A549 (cell line): ENCODE measurements at regions not wholly inside any gene's neighbourhood (a gene's known extent, or its start where the extent isn't known, plus 50 kb on each side); places are given as distances from the start of the nearest gene placed in this dataset.

Source experiments
- ATAC-seq, 2 experiments: fragments of 200-7000 bp in 1 of 2; fragments of >200 bp in 1 of 2; cut with Nextera tagmentation in 1 of 2; cut with Tn5 transposase in 1 of 2; 3 replicates each; pipeline versions ENCODE4 v1.8.0 to v1.9.1; 2018 to 2020; ENCODE audit warnings: mild to moderate bottlenecking in 1 of 2, moderate library complexity in 1 of 2
- CTCF ChIA-PET: fragments of 300-600 bp; sonication (Branson Sonifier 250); formaldehyde crosslinking; extraction: SDS; loops from one replicate; lab custom pipeline; 2021; ENCODE audit warnings: antibody characterized with exemption, inconsistent platforms; lab: Yijun Ruan, JAX
- POLR2A ChIA-PET: fragments of 350-600 bp; formaldehyde crosslinking; extraction: SDS; loops from one replicate; lab custom pipeline; 2021; ENCODE audit warnings: antibody characterized with exemption, inconsistent platforms; lab: Yijun Ruan, JAX
- DNase-seq, 2 experiments: peaks; one replicate each; pipeline versions ENCODE4 v3.0.0 to v3.0.0-alpha.2; 2011 to 2016; ENCODE audit warnings: low read depth in 1 of 2, low spot score in 1 of 2
- FAIRE-seq: peaks from 2 replicates; lab custom pipeline; 2011; peaks lifted over from hg19 to GRCh38; lab: Jason Lieb, UNC
- H3K27ac ChIP-seq, 2 experiments: fragments of >200 bp; sonication (Bioruptor Twin); formaldehyde crosslinking; 3 replicates each; pipeline ENCODE4 v1.5.1; 2016 to 2017
- H3K4me1 ChIP-seq: fragments of >200 bp; sonication (Bioruptor Twin); formaldehyde crosslinking; 3 replicates; pipeline ENCODE4 v1.6.1; 2016
- H3K4me2 ChIP-seq: fragments of >200 bp; sonication (Bioruptor Twin); formaldehyde crosslinking; 3 replicates; pipeline ENCODE4 v1.6.1; 2016
- H3K4me3 ChIP-seq: fragments of >200 bp; sonication (Bioruptor Twin); formaldehyde crosslinking; 3 replicates; pipeline ENCODE4 v1.5.1; 2016
- H3K9me3 ChIP-seq: fragments of >200 bp; sonication (Bioruptor Twin); formaldehyde crosslinking; 3 replicates; pipeline ENCODE4 v1.6.1; 2016
- CHD2 ChIP-seq: fragments of 150-350 bp; IDR thresholded peaks from 2 replicates; pipeline ENCODE4 v1.6.1; 2014; ENCODE audit warnings: low read length; ENCODE audit not compliant: partially characterized antibody
- CTCF ChIP-seq: fragments of >200 bp; sonication (Bioruptor Twin); formaldehyde crosslinking; IDR thresholded peaks from 3 replicates; pipeline ENCODE4 v1.5.1; 2016
- EHMT2 ChIP-seq: fragments of 200-600 bp; sonication (generic); IDR thresholded peaks from 2 replicates; pipeline ENCODE4 v1.6.1; 2016; ENCODE audit warnings: antibody characterized with exemption, low read depth, mild to moderate bottlenecking, moderate library complexity
- ELK1 ChIP-seq: fragments of 150-350 bp; IDR thresholded peaks from 2 replicates; pipeline ENCODE4 v1.6.1; 2014; ENCODE audit warnings: low read depth, mild to moderate bottlenecking, low read length
- EP300 ChIP-seq, 2 experiments: fragments of >200 bp; sonication (Bioruptor Twin); formaldehyde crosslinking; IDR thresholded peaks; 2 replicates in 1 of 2; 3 replicates in 1 of 2; pipeline ENCODE4 v1.6.1; 2016 to 2017
- ESRRA ChIP-seq: fragments of 150-350 bp; IDR thresholded peaks from 2 replicates; pipeline ENCODE4 v1.6.1; 2014; ENCODE audit warnings: mild to moderate bottlenecking, low read length, borderline replicate concordance
- FOSB ChIP-seq: fragments of 250-450 bp; sonication (Bioruptor Pico); IDR thresholded peaks from 2 replicates; pipeline ENCODE4 v1.5.0; 2020; ENCODE audit warnings: mild to moderate bottlenecking, moderate library complexity
- FOXS1 ChIP-seq: fragments of 250-450 bp; sonication (Bioruptor Pico); IDR thresholded peaks from 2 replicates; pipeline ENCODE4 v1.5.0; 2020; ENCODE audit warnings: mild to moderate bottlenecking, moderate library complexity
- HOXB5 ChIP-seq: fragments of 250-450 bp; sonication (Bioruptor Pico); IDR thresholded peaks from 2 replicates; pipeline ENCODE4 v1.5.0; 2020; ENCODE audit warnings: mild to moderate bottlenecking, moderate library complexity
- KDM1A ChIP-seq: fragments of 200-600 bp; sonication (generic); IDR thresholded peaks from 2 replicates; pipeline ENCODE4 v1.6.1; 2016; ENCODE audit warnings: low read depth, mild to moderate bottlenecking
- KDM5A ChIP-seq: fragments of 200-600 bp; sonication (generic); IDR thresholded peaks from 2 replicates; pipeline ENCODE4 v1.6.1; 2016; ENCODE audit warnings: antibody characterized with exemption, mild to moderate bottlenecking
- NFE2L2 ChIP-seq: fragments of 150-350 bp; conservative IDR thresholded peaks from 2 replicates; pipeline ENCODE4 v1.6.1; 2014; ENCODE audit warnings: low read length
- NR3C1 ChIP-seq: fragments of >200 bp; sonication (Bioruptor Twin); formaldehyde crosslinking; IDR thresholded peaks from 3 replicates; pipeline ENCODE4 v1.6.1; 2017
- POLR2A ChIP-seq: IDR thresholded peaks from 2 replicates; pipeline ENCODE4 v1.6.1; 2012; ENCODE audit warnings: mild to moderate bottlenecking, low read length
- RAD21 ChIP-seq, 2 experiments: fragments of >200 bp in 1 of 2; sonication (Bioruptor Twin) in 1 of 2; formaldehyde crosslinking in 1 of 2; IDR thresholded peaks in 1 of 2; conservative IDR thresholded peaks in 1 of 2; 2 replicates in 1 of 2; 3 replicates in 1 of 2; pipeline ENCODE4 v1.6.1; 2012 to 2018; ENCODE audit warnings: inconsistent platforms in 1 of 2
- RARB ChIP-seq: fragments of 250-450 bp; sonication (Bioruptor Pico); IDR thresholded peaks from 2 replicates; pipeline ENCODE4 v1.8.0; 2021; ENCODE audit warnings: mild to moderate bottlenecking, moderate library complexity
- RCOR1 ChIP-seq: fragments of 150-350 bp; IDR thresholded peaks from 2 replicates; pipeline ENCODE4 v1.6.1; 2014; ENCODE audit warnings: antibody characterized with exemption, low read length, low read depth
- RFX5 ChIP-seq: fragments of 450-650 bp; IDR thresholded peaks from 2 replicates; pipeline ENCODE4 v1.7.1; 2014; ENCODE audit warnings: antibody characterized with exemption, mild to moderate bottlenecking, moderate library complexity
- TFCP2L1 ChIP-seq: fragments of 250-450 bp; sonication (Bioruptor Pico); IDR thresholded peaks from 2 replicates; pipeline ENCODE4 v1.5.0; 2021; ENCODE audit warnings: mild to moderate bottlenecking
- USF2 ChIP-seq: fragments of 450-650 bp; IDR thresholded peaks from 2 replicates; pipeline ENCODE4 v1.6.1; 2014; ENCODE audit warnings: antibody characterized with exemption
- ZNF302 ChIP-seq: fragments of 250-450 bp; sonication (Bioruptor Pico); IDR thresholded peaks from 2 replicates; pipeline ENCODE4 v1.9.0; 2021; ENCODE audit warnings: inconsistent platforms, mild to moderate bottlenecking, moderate library complexity
- WGBS: methylation state at CpG from one replicate; pipeline ENCODE4 v1.1.6; 2017; ENCODE audit errors: missing lambda C conversion rate; 5-methylcytosine and 5-hydroxymethylcytosine counted together

GRCh38 chr4:43234626-43235415, 342.3 kb downstream of the GRXCR1 start:
- Histone ChIP-seq H3K4me2 (no peak overlapping the region), H3K4me3 (no peak overlapping the region), H3K27ac (no peak overlapping the region), H3K9me3 (no peaks in the 10 kb centered on the region), H3K4me1 (no peaks in the 10 kb centered on the region)
- 17% methylated on average over 2 of the region's 5 CpGs for WGBS
- ChIA-PET POLR2A (no interaction called here), CTCF (no interaction called here)
- FAIRE-seq: no peak
- DNase-seq: no peak
- no peak for ATAC-seq
- TF ChIP-seq EP300 (IDR thresholded peaks at IDR 0.05): no peak
- no peak for TF ChIP-seq ESRRA

GRCh38 chr4:43238008-43238407, 345.5 kb downstream of the GRXCR1 start:
- no peak overlapping the region for H3K4me2 ChIP-seq
- DNase-seq (no peak), ATAC-seq (no peak), FAIRE-seq (no peak)
- ChIA-PET CTCF (no interaction called here), POLR2A (no interaction called here)
- 0% methylated on average over 1 of the region's 1 CpG for WGBS
- no peaks in the 10 kb centered on the region for H3K4me1 ChIP-seq
- no peak for TF ChIP-seq CTCF
- no peak for TF ChIP-seq TFCP2L1 (CRISPR knock-in tag)
- TF ChIP-seq HOXB5 (CRISPR knock-in tag): no peak
- no peak for TF ChIP-seq EP300 (IDR thresholded peaks at IDR 0.05)
- no peak for TF ChIP-seq KDM1A
- no peak for TF ChIP-seq CHD2
- no peak for TF ChIP-seq POLR2A
- TF ChIP-seq RFX5: no peak
- no peak for TF ChIP-seq ELK1
- TF ChIP-seq RARB (CRISPR knock-in tag): no peak
- no peak for TF ChIP-seq ZNF302 (CRISPR knock-in tag)
- no peak overlapping the region for H3K27ac ChIP-seq
- no peaks in the 10 kb centered on the region for H3K9me3 ChIP-seq
- H3K4me3 ChIP-seq: no peak overlapping the region

- Histone ChIP-seq H3K4me2 (no peak overlapping the region), H3K4me3 (no peak overlapping the region), H3K27ac (no peak overlapping the region), H3K4me1 (no peaks in the 10 kb centered on the region), H3K9me3 (no peaks in the 10 kb centered on the region)
- no peak for DNase-seq
- no peak for ATAC-seq
- FAIRE-seq: no peak
- no peak for TF ChIP-seq CTCF
- TF ChIP-seq FOSB (CRISPR knock-in tag): no peak
- TF ChIP-seq KDM5A: no peak
- TF ChIP-seq CHD2: no peak
- TF ChIP-seq USF2: no peak
- TF ChIP-seq NFE2L2: no peak
- no peak for TF ChIP-seq RAD21 (conservative IDR thresholded peaks at IDR 0.05 in 1 of 2, IDR thresholded peaks at IDR 0.05 in 1 of 2)
- no peak for TF ChIP-seq RCOR1
- TF ChIP-seq FOXS1 (CRISPR knock-in tag): no peak
- no peak for TF ChIP-seq KDM1A
- TF ChIP-seq NR3C1: no peak
- TF ChIP-seq EHMT2: no peak
- ChIA-PET CTCF (no interaction called here), POLR2A (no interaction called here)
Observed at GRCh38 chr4:43238585-43238984, 346.1 kb downstream of the GRXCR1 start.
